ENCODE measurements at regions not wholly inside any gene's neighbourhood (a gene's known extent, or its start where the extent isn't known, plus 50 kb on each side); places are given as distances from the start of the nearest gene placed in this dataset.
A peak's percentile ranks its signal among the peaks of the same experiment; 100 is the strongest.

- H3K4me1 Mint-ChIP-seq (ENCODE audit: low read depth), result no peaks in the 10 kb centered on the region
- H3K27me3 Mint-ChIP-seq (ENCODE audit: low read depth), result peaks cover 51% of the 10 kb centered on the region
- peaks cover 11 to 24% of the 10 kb centered on the region in 2 donors for H3K36me3 Mint-ChIP-seq (ENCODE audit: insufficient read depth in 2 of 2)
- DNase-seq (no peak), ATAC-seq (replicated peaks in 1 of 2) (peak in 1 of 2 donors; percentile 17)
- no peak overlapping the region for H3K4me3 Mint-ChIP-seq
- H3K9me3 Mint-ChIP-seq, result peaks cover 8 to 10% of the 10 kb centered on the region in 2 donors
- no peak overlapping the region for H3K27ac Mint-ChIP-seq
These were observed 98.6 kb downstream of the BCL2L11 start for GRCh38 chr2:111219285-111219684.

- Mint-ChIP-seq H3K4me3 (no peak overlapping the region), H3K27me3 (ENCODE audit: low read depth) (peaks cover 46% of the 10 kb centered on the region), H3K27ac (no peak overlapping the region), H3K4me1 (ENCODE audit: low read depth) (no peaks in the 10 kb centered on the region), H3K9me3 (peaks cover 3 to 9% of the 10 kb centered on the region in 2 donors), H3K36me3 (ENCODE audit: insufficient read depth in 2 of 2) (peaks cover 10 to 18% of the 10 kb centered on the region in 2 donors)
- no peak for DNase-seq
- ATAC-seq (replicated peaks in 1 of 2), result no peak
These were observed 99.2 kb downstream of the BCL2L11 start for GRCh38 chr2:111219734-111220505.

DNA sequence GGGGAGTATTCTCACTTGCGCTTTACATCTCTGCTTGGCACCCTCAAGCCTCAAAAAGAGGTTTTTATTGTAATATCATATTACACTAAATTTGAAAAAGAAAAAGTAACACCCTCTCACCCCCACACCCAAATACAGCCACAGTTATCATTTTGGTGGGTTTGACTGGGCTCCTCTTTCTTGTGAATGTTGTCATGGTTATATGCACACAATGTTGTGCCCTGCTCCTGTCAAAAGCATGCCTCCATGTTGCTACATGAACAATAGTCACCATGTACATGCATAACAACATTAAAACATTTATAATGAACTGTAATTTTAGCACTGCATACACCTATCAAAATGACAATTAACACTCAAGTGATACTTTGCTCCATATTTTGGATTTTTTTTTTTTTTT is 100.2 kb downstream of the BCL2L11 start:
- ATAC-seq (replicated peaks in 1 of 2), result no peak
- peaks cover 56% of the 10 kb centered on the region for H3K27me3 Mint-ChIP-seq (ENCODE audit: low read depth)
- no peak for DNase-seq
- H3K27ac Mint-ChIP-seq, result no peak overlapping the region
- H3K4me3 Mint-ChIP-seq, result no peak overlapping the region
- peaks cover 9% of the 10 kb centered on the region for H3K4me1 Mint-ChIP-seq (ENCODE audit: low read depth)
- H3K9me3 Mint-ChIP-seq, result peaks cover 0 to 10% of the 10 kb centered on the region in 2 donors
- H3K36me3 Mint-ChIP-seq (ENCODE audit: insufficient read depth in 2 of 2), result peaks cover 9 to 19% of the 10 kb centered on the region in 2 donors

DNA sequence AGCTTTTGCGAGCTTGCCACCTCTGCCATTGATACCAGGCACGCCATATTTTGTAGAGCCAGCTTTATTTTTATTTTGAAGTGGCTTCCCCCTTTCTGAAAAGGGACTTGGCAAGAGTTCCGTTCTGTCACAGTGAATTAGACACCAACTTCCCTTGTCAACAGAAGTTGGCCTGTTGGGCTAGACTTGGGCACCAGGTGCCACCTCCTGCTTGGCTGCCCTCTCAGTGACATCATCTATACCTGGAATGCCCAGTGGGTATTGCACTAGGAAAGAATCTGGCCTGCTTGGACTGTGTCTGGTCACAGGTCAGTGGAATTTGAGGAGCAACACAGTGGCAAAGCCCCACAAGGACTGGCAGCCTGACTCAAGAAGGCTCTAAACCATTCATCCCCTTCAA is 101.0 kb downstream of the BCL2L11 start:
- peaks cover 0 to 10% of the 10 kb centered on the region in 2 donors for H3K9me3 Mint-ChIP-seq
- peaks cover 16% of the 10 kb centered on the region for H3K4me1 Mint-ChIP-seq (ENCODE audit: low read depth)
- no peak overlapping the region for H3K4me3 Mint-ChIP-seq
- ATAC-seq (replicated peaks in 1 of 2), result no peak
- H3K27me3 Mint-ChIP-seq (ENCODE audit: low read depth), result peaks cover 64% of the 10 kb centered on the region
- no peak overlapping the region for H3K27ac Mint-ChIP-seq
- H3K36me3 Mint-ChIP-seq (ENCODE audit: insufficient read depth in 2 of 2), result peaks cover 9 to 18% of the 10 kb centered on the region in 2 donors
- DNase-seq, result no peak

GRCh38 chr2:111222204-111222866 is 101.6 kb downstream of the BCL2L11 start:
- peaks cover 9 to 17% of the 10 kb centered on the region in 2 donors for H3K36me3 Mint-ChIP-seq (ENCODE audit: insufficient read depth in 2 of 2)
- no peak overlapping the region for H3K4me3 Mint-ChIP-seq
- peaks cover 0 to 10% of the 10 kb centered on the region in 2 donors for H3K9me3 Mint-ChIP-seq
- no peak overlapping the region for H3K27ac Mint-ChIP-seq
- no peak for DNase-seq
- H3K4me1 Mint-ChIP-seq (ENCODE audit: low read depth), result peaks cover 21% of the 10 kb centered on the region
- peaks cover 66% of the 10 kb centered on the region for H3K27me3 Mint-ChIP-seq (ENCODE audit: low read depth)
- ATAC-seq (replicated peaks in 1 of 2), result no peak

GRCh38 chr2:111225856-111226255 is 105.1 kb downstream of the BCL2L11 start:
- Mint-ChIP-seq H3K4me3 (no peak overlapping the region), H3K9me3 (peaks cover 3 to 18% of the 10 kb centered on the region in 2 donors), H3K4me1 (ENCODE audit: low read depth) (peaks cover 21% of the 10 kb centered on the region), H3K27me3 (ENCODE audit: low read depth) (peaks cover 66% of the 10 kb centered on the region), H3K27ac (no peak overlapping the region), H3K36me3 (ENCODE audit: insufficient read depth in 2 of 2) (peaks cover 14 to 23% of the 10 kb centered on the region in 2 donors)
- no peak for DNase-seq
- no peak for ATAC-seq (replicated peaks in 1 of 2)

GRCh38 chr2:111226876-111227700 is 106.4 kb downstream of the BCL2L11 start:
- peaks cover 3 to 21% of the 10 kb centered on the region in 2 donors for H3K9me3 Mint-ChIP-seq
- H3K36me3 Mint-ChIP-seq (ENCODE audit: insufficient read depth in 2 of 2), result peaks cover 14 to 23% of the 10 kb centered on the region in 2 donors
- H3K27ac Mint-ChIP-seq, result no peak overlapping the region
- no peak for DNase-seq
- ATAC-seq (replicated peaks in 1 of 2), result no peak
- no peak overlapping the region for H3K4me3 Mint-ChIP-seq
- H3K4me1 Mint-ChIP-seq (ENCODE audit: low read depth), result peaks cover 21% of the 10 kb centered on the region
- peaks cover 57% of the 10 kb centered on the region for H3K27me3 Mint-ChIP-seq (ENCODE audit: low read depth)

GRCh38 chr2:111227716-111228141 is 107.0 kb downstream of the BCL2L11 start:
- H3K36me3 Mint-ChIP-seq (ENCODE audit: insufficient read depth in 2 of 2), result peaks cover 12 to 17% of the 10 kb centered on the region in 2 donors
- peaks cover 3 to 17% of the 10 kb centered on the region in 2 donors for H3K9me3 Mint-ChIP-seq
- no peak for DNase-seq
- no peak overlapping the region for H3K4me3 Mint-ChIP-seq
- ATAC-seq (replicated peaks in 1 of 2), result no peak
- H3K27me3 Mint-ChIP-seq (ENCODE audit: low read depth), result peaks cover 50% of the 10 kb centered on the region
- peaks cover 21% of the 10 kb centered on the region for H3K4me1 Mint-ChIP-seq (ENCODE audit: low read depth)
- no peak overlapping the region for H3K27ac Mint-ChIP-seq

DNA sequence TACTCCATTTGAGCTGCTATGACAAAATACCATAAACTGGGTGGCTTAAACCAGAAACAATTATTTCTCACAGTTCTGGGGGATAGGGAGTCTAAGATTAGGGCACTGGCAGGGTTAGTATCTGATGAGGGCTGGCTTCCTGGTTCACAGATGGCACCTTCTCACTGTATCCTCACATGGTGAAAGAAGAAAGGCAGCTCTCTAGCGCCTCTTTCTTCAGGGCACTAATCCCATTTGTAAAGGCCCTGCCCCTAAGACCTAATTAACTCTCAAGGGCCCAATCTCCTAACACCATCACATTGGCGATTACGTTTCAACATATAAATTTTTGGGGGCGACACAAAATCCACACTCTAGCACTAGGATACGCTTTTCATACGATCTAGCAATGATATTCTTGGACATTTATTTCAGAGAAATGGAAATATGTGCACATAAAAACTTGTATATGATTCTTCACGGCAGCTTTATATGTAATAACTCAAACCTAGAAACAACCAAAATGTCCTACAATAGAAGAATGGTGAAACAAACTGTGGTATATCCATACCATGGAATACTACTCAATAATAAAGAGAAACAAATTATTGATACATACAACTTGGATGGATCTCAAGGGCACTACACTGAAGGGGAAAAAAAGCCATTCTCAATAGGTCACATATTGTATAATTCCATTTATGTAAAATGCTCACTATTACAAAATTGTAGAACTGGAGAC is 111.0 kb downstream of the BCL2L11 start:
- H3K36me3 Mint-ChIP-seq (ENCODE audit: insufficient read depth in 2 of 2), result peaks cover 6 to 10% of the 10 kb centered on the region in 2 donors
- peaks cover 3 to 18% of the 10 kb centered on the region in 2 donors for H3K9me3 Mint-ChIP-seq
- no peak overlapping the region for H3K27ac Mint-ChIP-seq
- ATAC-seq (replicated peaks in 1 of 2) (no peak), DNase-seq (no peak)
- peaks cover 5% of the 10 kb centered on the region for H3K4me1 Mint-ChIP-seq (ENCODE audit: low read depth)
- H3K4me3 Mint-ChIP-seq, result no peak overlapping the region
- peaks cover 47% of the 10 kb centered on the region for H3K27me3 Mint-ChIP-seq (ENCODE audit: low read depth)

- no peak for DNase-seq
- peaks cover 35% of the 10 kb centered on the region for H3K27me3 Mint-ChIP-seq (ENCODE audit: low read depth)
- no peak overlapping the region for H3K4me3 Mint-ChIP-seq
- ATAC-seq (replicated peaks in 1 of 2), result no peak
- peaks cover 2 to 3% of the 10 kb centered on the region in 2 donors for H3K36me3 Mint-ChIP-seq (ENCODE audit: insufficient read depth in 2 of 2)
- H3K9me3 Mint-ChIP-seq, result peaks cover 0 to 14% of the 10 kb centered on the region in 2 donors
- H3K4me1 Mint-ChIP-seq (ENCODE audit: low read depth), result peaks cover 11% of the 10 kb centered on the region
- no peak overlapping the region for H3K27ac Mint-ChIP-seq
These were observed 114.7 kb downstream of the BCL2L11 start for GRCh38 chr2:111235192-111236015.

DNA sequence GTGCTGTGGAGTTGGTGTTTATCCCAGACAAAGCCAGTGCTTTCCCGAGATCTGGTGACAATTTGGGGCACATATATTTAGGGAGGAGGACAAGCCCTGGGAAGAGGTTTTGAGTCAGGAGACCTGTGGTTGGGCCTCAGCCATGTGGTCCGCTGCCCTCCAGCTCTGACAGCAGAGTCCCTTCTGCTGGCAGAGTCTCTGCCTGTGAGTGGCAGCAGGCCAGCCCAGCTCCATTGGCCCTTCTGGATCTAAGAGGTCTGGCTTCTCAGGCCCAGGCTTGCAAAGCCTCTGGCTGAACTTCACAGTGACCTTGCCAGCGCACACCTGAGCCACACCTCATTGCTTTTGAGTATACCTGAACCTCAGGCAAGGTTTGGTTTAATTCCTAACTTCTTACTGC is 115.3 kb downstream of the BCL2L11 start:
- ATAC-seq (replicated peaks in 1 of 2), result no peak
- Mint-ChIP-seq H3K27me3 (ENCODE audit: low read depth) (peaks cover 35% of the 10 kb centered on the region), H3K9me3 (peaks cover 0 to 8% of the 10 kb centered on the region in 2 donors)

GRCh38 chr2:111238296-111238695 is 117.6 kb downstream of the BCL2L11 start:
- no peak overlapping the region for H3K4me3 Mint-ChIP-seq
- peaks cover 0 to 4% of the 10 kb centered on the region in 2 donors for H3K9me3 Mint-ChIP-seq
- peaks cover 11% of the 10 kb centered on the region for H3K4me1 Mint-ChIP-seq (ENCODE audit: low read depth)
- DNase-seq (no peak), ATAC-seq (replicated peaks in 1 of 2) (no peak)
- peaks cover 36% of the 10 kb centered on the region for H3K27me3 Mint-ChIP-seq (ENCODE audit: low read depth)
- peaks cover 0 to 3% of the 10 kb centered on the region in 2 donors for H3K36me3 Mint-ChIP-seq (ENCODE audit: insufficient read depth in 2 of 2)
- H3K27ac Mint-ChIP-seq, result no peak overlapping the region

More for the DNA sequence above, 115.3 kb downstream of the BCL2L11 start:
- Mint-ChIP-seq H3K4me1 (ENCODE audit: low read depth) (peaks cover 11% of the 10 kb centered on the region), H3K27ac (no peak overlapping the region), H3K36me3 (ENCODE audit: insufficient read depth in 2 of 2) (peaks cover 0 to 3% of the 10 kb centered on the region in 2 donors), H3K4me3 (no peak overlapping the region)
- DNase-seq, result no peak

Data from activated T-cell treated with anti-CD3 and anti-CD28 coated beads, Interleukin-2, amount 50 U/mL, for 72 hours (primary cell).